Retina (tissue), 1 donor: ENCODE measurements at regions not wholly inside any gene's neighbourhood (a gene's known extent, or its start where the extent isn't known, plus 50 kb on each side); places are given as distances from the start of the nearest gene placed in this dataset.

Experiments used
- DNase-seq: peaks from one replicate; pipeline ENCODE4 v3.0.0-alpha.2; 2016

- DNase-seq, result no peak
These were observed 183.6 kb upstream of the NFE2L3 start for GRCh38 chr7:25968205-25968993.

GRCh38 chr7:25970356-25970755 lies 181.6 kb upstream of the NFE2L3 start:
- DNase-seq, result no peak

GRCh38 chr7:25970911-25971310 lies 181.1 kb upstream of the NFE2L3 start:
- DNase-seq, result no peak

- no peak for DNase-seq
These were observed 175.4 kb upstream of the NFE2L3 start for GRCh38 chr7:25976630-25977029.

- no peak for DNase-seq
These were observed 173.5 kb upstream of the NFE2L3 start for GRCh38 chr7:25978466-25978865.

GRCh38 chr7:25979605-25980004 lies 172.4 kb upstream of the NFE2L3 start:
- no peak for DNase-seq

- DNase-seq, result no peak
These were observed 169.3 kb upstream of the NFE2L3 start for GRCh38 chr7:25982684-25983083.

- no peak for DNase-seq
These were observed 166.8 kb upstream of the NFE2L3 start for GRCh38 chr7:25985196-25985595.

- DNase-seq, result no peak
These were observed 163.4 kb upstream of the NFE2L3 start for GRCh38 chr7:25988640-25989039.

- DNase-seq, result no peak
These were observed 162.8 kb upstream of the NFE2L3 start for GRCh38 chr7:25989140-25989705.

- no peak for DNase-seq
These were observed 157.5 kb upstream of the NFE2L3 start for GRCh38 chr7:25994433-25994994.

GRCh38 chr7:25995216-25995615 lies 156.8 kb upstream of the NFE2L3 start:
- no peak for DNase-seq

- no peak for DNase-seq
These were observed 156.0 kb upstream of the NFE2L3 start for GRCh38 chr7:25996006-25996408.

GRCh38 chr7:25998499-25998898 lies 153.5 kb upstream of the NFE2L3 start:
- DNase-seq, result no peak

GRCh38 chr7:26000841-26001240 lies 151.2 kb upstream of the NFE2L3 start:
- peak; percentile 57 for DNase-seq

- no peak for DNase-seq
These were observed 150.2 kb upstream of the NFE2L3 start for GRCh38 chr7:26001662-26002244.

GRCh38 chr7:26005683-26006410 lies 146.2 kb upstream of the NFE2L3 start:
- no peak for DNase-seq

GRCh38 chr7:26006426-26006825 lies 145.6 kb upstream of the NFE2L3 start:
- no peak for DNase-seq

- no peak for DNase-seq
These were observed 144.5 kb upstream of the NFE2L3 start for GRCh38 chr7:26007510-26007909.

GRCh38 chr7:26008428-26008827 lies 143.6 kb upstream of the NFE2L3 start:
- DNase-seq, result no peak

GRCh38 chr7:26011039-26011696 lies 140.8 kb upstream of the NFE2L3 start:
- DNase-seq, result no peak

GRCh38 chr7:26013551-26014083 lies 138.4 kb upstream of the NFE2L3 start:
- no peak for DNase-seq
